DND-41 (cell line): ENCODE measurements at regions not wholly inside any gene's neighbourhood (a gene's known extent, or its start where the extent isn't known, plus 50 kb on each side); places are given as distances from the start of the nearest gene placed in this dataset.
"Not testable (repeated sequence)": the region's sequence is repeated elsewhere in the genome, so short reads cannot be mapped to it uniquely, and the experiment has no call there.

Experiments
- ATAC-seq: fragments of 200-7000 bp; cut with Tn5 transposase; 3 replicates; pipeline ENCODE4 v1.9.1; 2021; ENCODE audit warnings: low read depth; ENCODE audit not compliant: insufficient read depth
- DNase-seq: peaks from one replicate; pipeline ENCODE4 v3.0.0-alpha.2; 2020
- H2AFZ ChIP-seq: 2 replicates; pipeline ENCODE4 v1.6.0; 2012; ENCODE audit warnings: low read depth, low read length
- H3K27ac ChIP-seq: 2 replicates; pipeline ENCODE4 v1.5.1; 2012; ENCODE audit warnings: low read length, inconsistent platforms
- H3K27me3 ChIP-seq: fragments of 200-600 bp; sonication (generic); 2 replicates; pipeline ENCODE4 v1.6.0; 2012; ENCODE audit warnings: low read length, mild to moderate bottlenecking, inconsistent platforms; ENCODE audit not compliant: insufficient read depth, poor library complexity
- H3K36me3 ChIP-seq: 2 replicates; pipeline ENCODE4 v1.5.1; 2012; ENCODE audit warnings: low read length, inconsistent platforms; ENCODE audit not compliant: insufficient read depth
- H3K4me1 ChIP-seq: 2 replicates; pipeline ENCODE4 v1.5.1; 2012; ENCODE audit warnings: mild to moderate bottlenecking, low read length; ENCODE audit not compliant: insufficient read depth
- H3K4me2 ChIP-seq: 2 replicates; pipeline ENCODE4 v1.6.0; 2012; ENCODE audit warnings: mild to moderate bottlenecking, moderate library complexity, low read length, inconsistent platforms; ENCODE audit not compliant: insufficient read depth
- H3K4me3 ChIP-seq, 2 experiments: fragments of 200-600 bp in 1 of 2; shearing (Covaris generic) in 1 of 2; 2 replicates each; pipeline ENCODE4 v1.5.1; 2012 to 2016; ENCODE audit warnings: inconsistent platforms in 2 of 2, low read length in 2 of 2, mild to moderate bottlenecking in 2 of 2, low read depth in 1 of 2, moderate library complexity in 1 of 2
- H3K79me2 ChIP-seq: 2 replicates; pipeline ENCODE4 v1.6.0; 2012; ENCODE audit warnings: low read length, inconsistent platforms; ENCODE audit not compliant: insufficient read depth
- H3K9ac ChIP-seq: 2 replicates; pipeline ENCODE4 v1.6.0; 2012; ENCODE audit warnings: low read depth, mild to moderate bottlenecking, inconsistent platforms, low read length, moderate library complexity
- H3K9me3 ChIP-seq: 2 replicates; pipeline ENCODE4 v1.5.1; 2012; ENCODE audit warnings: low read length, moderate library complexity, mild to moderate bottlenecking, inconsistent platforms; ENCODE audit not compliant: insufficient read depth, severe bottlenecking
- H4K20me1 ChIP-seq: 2 replicates; pipeline ENCODE4 v1.6.0; 2012; ENCODE audit warnings: low read length; ENCODE audit not compliant: insufficient read depth
- EZH2 ChIP-seq: IDR thresholded peaks from 3 replicates; pipeline ENCODE4 v1.6.1; 2012; ENCODE audit warnings: borderline replicate concordance, low read depth, mild to moderate bottlenecking, moderate library complexity, low read length, inconsistent platforms; ENCODE audit not compliant: severe bottlenecking
- TF ChIP-seq, protein P1 (sequence below): IDR thresholded peaks from 2 replicates; pipeline ENCODE4 v1.5.1; 2012; ENCODE audit warnings: borderline replicate concordance, low read length, moderate library complexity, mild to moderate bottlenecking; ENCODE audit not compliant: poor library complexity, severe bottlenecking; ENCODE audit errors: extremely low read depth

DNA sequence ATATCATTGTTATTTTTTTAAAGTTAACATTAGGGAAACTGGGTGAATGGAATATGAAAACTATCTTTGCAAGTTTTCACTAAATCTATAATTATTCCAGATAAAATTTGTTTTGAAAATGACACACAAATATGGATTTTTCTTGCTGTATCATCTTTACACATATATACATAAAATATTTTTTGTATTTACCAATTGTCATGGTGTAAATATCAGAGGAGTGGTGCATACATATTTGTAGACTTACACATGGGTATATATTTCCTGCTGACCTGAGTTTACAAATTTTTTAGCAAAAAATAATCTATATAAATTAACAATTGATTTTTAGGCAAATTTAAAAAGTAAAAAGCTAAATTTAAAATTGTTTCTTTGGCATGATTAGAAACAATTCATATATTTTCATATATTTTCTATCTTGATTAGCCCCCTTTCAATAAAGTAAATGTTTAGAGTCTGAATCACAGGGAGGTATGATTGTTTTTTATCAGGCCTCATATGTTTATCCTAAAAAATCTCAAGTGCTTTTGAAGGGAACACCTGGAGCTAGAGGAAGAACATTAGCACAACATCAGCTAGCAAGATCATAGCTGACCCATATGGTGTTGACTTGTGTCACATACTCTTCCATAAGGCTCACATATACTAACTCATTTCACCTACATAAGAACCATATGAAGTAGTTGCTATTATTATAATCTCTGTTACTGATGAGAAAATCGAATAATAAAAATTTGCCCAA lies 671.8 kb upstream of the GJE1 start:
- ATAC-seq (no peak), DNase-seq (no peak)
- Histone ChIP-seq H3K4me2 (no peak overlapping the region), H3K27ac (no peak overlapping the region), H3K4me1 (peaks cover 16% of the 10 kb centered on the region), H3K36me3 (no peaks in the 10 kb centered on the region), H4K20me1 (no peaks in the 10 kb centered on the region), H3K9me3 (no peaks in the 10 kb centered on the region), H3K4me3 (no peak overlapping the region), H3K27me3 (no peaks in the 10 kb centered on the region), H2AFZ (no peak overlapping the region), H3K79me2 (no peaks in the 10 kb centered on the region), H3K9ac (no peak overlapping the region)
- TF ChIP-seq, protein P1, sequence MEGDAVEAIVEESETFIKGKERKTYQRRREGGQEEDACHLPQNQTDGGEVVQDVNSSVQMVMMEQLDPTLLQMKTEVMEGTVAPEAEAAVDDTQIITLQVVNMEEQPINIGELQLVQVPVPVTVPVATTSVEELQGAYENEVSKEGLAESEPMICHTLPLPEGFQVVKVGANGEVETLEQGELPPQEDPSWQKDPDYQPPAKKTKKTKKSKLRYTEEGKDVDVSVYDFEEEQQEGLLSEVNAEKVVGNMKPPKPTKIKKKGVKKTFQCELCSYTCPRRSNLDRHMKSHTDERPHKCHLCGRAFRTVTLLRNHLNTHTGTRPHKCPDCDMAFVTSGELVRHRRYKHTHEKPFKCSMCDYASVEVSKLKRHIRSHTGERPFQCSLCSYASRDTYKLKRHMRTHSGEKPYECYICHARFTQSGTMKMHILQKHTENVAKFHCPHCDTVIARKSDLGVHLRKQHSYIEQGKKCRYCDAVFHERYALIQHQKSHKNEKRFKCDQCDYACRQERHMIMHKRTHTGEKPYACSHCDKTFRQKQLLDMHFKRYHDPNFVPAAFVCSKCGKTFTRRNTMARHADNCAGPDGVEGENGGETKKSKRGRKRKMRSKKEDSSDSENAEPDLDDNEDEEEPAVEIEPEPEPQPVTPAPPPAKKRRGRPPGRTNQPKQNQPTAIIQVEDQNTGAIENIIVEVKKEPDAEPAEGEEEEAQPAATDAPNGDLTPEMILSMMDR: no peak
- TF ChIP-seq EZH2: no peak

DNA sequence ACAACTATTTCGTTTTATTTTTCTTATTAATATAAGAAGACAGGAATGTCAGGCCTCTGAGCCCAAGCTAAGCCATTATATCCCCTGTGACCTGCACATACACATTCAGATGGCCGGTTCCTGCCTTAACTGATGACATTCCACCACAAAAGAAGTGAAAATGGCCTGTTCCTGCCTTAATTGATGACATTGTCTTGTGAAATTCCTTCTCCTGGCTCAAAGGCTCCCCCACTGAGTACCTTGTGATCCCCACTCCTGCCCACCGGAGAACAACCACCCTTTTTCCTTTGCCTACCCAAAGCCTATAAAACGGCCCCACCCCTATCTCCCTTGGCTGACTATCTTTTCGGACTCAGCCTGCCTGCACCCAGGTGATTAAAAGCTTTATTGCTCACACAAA lies 672.5 kb upstream of the GJE1 start:
- H3K27me3 ChIP-seq, H3K27ac ChIP-seq, H3K4me2 ChIP-seq, H3K4me3 ChIP-seq, H3K9ac ChIP-seq, ATAC-seq, DNase-seq, H3K9me3 ChIP-seq, H4K20me1 ChIP-seq, H3K79me2 ChIP-seq, H2AFZ ChIP-seq, H3K36me3 ChIP-seq: not testable (repeated sequence)
- H3K4me1 ChIP-seq: peaks cover 16% of the 10 kb centered on the region

DNA sequence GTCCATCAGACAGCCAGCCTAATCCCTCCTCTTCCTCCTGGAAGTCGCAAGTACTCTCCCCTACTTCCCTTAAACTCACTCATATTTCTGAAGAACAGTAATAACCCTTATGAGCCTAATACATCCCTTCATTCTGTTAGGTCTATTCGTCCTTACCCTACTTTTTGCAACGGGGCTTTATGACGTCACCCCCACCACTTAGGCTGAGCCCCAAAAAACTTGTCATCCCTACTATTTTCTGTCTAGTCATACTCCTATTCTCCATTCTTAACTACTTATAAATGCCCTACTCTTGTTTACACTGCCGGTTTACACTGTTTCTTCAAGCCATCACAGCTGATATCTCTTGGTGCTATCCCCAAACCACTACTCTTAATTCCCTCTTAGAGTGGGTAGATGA lies 674.7 kb upstream of the GJE1 start:
- H3K4me2 ChIP-seq, H3K9me3 ChIP-seq, H2AFZ ChIP-seq, ATAC-seq, H3K4me3 ChIP-seq, H3K27me3 ChIP-seq, H3K9ac ChIP-seq, H3K27ac ChIP-seq, H3K79me2 ChIP-seq, DNase-seq, H4K20me1 ChIP-seq, H3K4me1 ChIP-seq, H3K36me3 ChIP-seq: not testable (repeated sequence)

DNA sequence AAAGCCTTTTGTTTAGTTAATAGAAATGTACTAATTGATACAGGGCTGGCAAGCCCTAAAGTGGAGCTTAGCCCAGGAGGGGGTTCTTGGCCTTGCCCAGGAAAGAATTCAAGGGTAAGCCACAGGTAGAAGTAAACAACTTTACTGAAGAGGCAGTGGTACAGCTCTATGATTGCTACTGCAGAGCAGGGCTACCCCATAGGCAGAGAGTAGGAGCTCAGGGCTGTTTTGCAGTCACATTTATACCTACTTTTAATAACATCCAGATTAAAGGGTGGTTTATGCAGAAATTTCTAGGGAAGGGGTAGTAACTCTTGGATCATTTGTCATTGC lies 680.4 kb upstream of the GJE1 start:
- no peaks in the 10 kb centered on the region for H3K4me1 ChIP-seq
- H3K9ac ChIP-seq: no peak overlapping the region
- no peaks in the 10 kb centered on the region for H3K36me3 ChIP-seq
- H3K4me2 ChIP-seq: no peak overlapping the region
- no peaks in the 10 kb centered on the region for H3K9me3 ChIP-seq
- no peak for TF ChIP-seq EZH2
- TF ChIP-seq, protein P1: no peak
- ATAC-seq (no peak), DNase-seq (no peak)
- H2AFZ ChIP-seq: no peak overlapping the region
- no peak overlapping the region for H3K4me3 ChIP-seq
- H3K27me3 ChIP-seq: no peaks in the 10 kb centered on the region
- H4K20me1 ChIP-seq: no peaks in the 10 kb centered on the region
- H3K27ac ChIP-seq: no peak overlapping the region
- H3K79me2 ChIP-seq: no peaks in the 10 kb centered on the region
